ENCODE measurements at regions not wholly inside any gene's neighbourhood (a gene's known extent, or its start where the extent isn't known, plus 50 kb on each side); places are given as distances from the start of the nearest gene placed in this dataset.

DNA sequence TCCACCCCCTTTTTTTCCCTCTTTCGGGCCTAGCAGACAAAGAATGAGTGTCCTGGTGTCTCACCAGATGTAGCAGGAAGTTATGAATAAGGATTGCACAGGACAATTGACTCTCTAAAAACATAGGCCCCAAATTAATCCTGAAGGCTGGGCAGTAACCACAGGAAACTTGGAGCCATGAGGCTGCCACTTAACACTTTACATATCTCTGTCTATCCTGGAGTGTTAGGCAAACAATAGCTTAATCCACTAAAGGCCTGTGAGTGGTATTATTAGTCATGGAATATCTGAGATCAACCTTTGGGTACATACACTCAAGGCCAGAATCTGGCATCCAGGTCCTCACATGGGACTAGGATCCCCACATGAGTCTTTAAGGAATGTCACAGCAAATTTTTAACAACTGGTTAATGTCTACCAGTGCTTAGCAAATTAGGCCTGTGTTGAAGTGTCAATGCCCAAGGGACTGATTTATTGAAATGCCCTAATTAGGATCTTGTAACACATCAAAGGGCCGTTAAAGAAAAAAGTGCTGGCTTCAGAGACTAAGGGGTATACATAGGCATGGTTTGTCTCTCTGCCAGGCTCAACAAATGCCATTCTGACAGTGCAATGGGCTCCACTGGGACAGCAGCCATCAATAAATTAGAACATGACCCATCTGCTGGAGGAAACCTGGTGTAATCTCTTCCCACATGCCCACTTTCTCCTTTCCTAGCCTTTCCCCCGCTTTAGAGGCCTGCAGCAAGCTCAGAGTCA lies 196.7 kb upstream of the TBX20 start:
- no peak for DNase-seq

DNA sequence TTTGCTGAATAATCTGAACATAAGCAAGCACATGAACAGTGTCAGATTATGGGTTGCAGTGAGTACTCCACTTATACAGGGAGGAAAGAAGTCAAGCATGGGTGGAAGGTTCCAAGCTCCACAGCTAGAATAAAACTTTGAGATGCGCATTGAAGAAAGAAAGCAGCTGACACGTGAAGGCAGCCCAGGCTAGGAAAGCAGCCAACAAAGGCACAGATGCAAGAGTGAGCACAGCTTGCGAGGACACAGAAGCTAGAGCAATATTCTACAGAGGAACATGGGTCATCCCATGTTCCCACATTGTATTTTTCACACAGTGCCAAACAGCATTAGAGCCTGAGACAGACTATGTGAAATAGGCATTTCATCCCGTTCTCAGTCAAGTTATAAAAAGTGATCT lies 194.6 kb upstream of the TBX20 start:
- no peak for DNase-seq

- DNase-seq, result no peak
These were observed 192.2 kb upstream of the TBX20 start for GRCh38 chr7:35446091-35446490.

DNA sequence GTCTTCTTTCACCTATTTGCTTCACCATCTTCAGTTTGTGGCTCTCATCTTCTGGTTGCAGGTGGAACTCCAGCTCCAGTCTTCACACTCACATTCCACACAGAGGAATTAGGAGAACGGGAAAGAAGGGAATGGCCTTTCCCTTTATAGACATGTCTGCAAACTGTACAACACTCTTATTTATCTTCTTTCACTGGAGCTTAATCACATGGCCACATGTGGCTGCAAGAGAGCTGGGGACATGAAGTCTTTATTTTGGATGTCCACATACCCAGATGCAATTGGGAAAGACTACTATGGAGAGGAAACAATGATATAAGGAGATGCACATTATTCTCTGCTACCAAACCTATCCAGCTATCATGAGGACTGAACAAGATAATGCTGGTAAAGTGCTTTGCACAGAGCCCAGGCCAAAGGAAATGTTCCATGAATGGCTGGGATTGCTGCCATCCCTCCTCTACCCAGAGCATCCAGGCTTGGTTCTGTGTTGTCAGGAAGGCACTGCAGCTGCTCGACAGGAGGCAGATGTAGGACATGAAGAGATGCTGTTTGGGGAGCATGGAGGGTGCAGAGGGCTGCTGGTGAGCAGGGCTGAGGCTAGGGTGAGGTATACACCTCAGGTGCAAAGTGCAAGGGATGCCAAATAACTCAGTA lies 183.8 kb upstream of the TBX20 start:
- DNase-seq, result no peak

DNA sequence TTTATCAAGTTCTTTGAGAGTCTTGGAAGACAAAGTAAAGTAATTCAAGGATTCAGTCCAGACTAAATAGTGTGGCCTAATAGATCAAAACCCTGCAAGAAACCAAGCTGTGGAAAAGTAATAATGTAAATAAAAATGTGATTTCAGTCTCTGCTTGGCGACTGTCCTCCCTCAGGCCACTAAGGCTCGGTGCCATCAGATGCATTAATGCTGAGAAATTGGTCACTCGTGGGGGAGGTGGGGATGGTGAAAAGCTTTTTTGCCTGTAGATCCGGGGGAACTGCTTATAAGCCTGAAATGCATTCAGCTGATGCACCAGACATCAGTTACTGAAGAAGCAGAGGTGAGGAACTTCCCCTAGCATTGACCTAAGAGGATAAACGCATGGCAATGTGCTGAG lies 182.6 kb upstream of the TBX20 start:
- no peak for DNase-seq

DNA sequence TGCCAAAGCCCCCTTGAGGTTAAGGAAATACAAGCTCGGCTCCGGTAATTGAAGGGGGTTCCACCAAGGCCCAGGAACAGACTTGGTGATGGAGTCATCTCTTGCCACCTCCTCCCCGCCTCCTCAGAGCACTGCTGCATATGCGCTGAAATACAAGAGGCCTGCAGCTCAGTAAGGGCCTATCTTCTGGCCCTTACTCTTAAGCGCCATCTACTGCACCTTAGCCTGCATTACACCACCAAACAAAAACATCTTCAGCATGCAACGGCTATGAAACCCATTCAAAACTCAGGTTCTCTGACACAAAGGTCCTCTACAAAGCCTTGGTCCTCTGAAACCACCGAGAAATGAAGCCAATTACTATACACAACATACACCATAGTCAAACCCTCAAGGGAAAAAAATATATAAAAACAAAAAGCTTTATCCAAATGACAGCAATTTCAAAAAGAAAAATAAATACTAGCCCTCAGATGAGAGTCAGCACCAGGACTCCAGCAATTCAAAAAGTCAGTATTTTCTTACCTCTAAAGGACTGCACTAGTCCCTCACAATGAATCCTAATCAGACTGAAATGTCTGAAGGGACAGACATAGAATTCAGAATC lies 176.8 kb upstream of the TBX20 start:
- no peak for DNase-seq

- DNase-seq, result peak; percentile 8 to 19
These were observed 171.1 kb upstream of the TBX20 start for GRCh38 chr7:35424869-35425495.

DNA sequence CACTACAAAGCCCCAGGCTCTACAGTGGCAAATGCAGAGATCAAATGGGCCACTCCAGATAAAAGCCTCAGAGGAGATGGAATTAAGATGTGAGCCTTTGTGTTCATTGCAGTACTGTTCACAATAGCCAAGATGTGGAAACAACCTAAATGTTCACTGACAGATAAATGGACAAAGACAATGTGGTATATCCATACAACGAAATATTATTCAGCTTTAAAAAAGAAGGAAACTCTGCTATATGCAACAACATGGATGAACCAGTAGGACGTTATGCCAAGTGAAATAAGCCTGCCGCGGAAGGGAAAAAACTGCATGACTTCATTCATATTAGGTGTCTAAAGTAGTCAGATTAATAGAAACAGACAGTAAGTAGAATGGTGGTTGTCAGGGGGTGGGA lies 170.5 kb upstream of the TBX20 start:
- no peak for DNase-seq

GRCh38 chr7:35422715-35423114 lies 168.8 kb upstream of the TBX20 start:
- no peak for DNase-seq

DNA sequence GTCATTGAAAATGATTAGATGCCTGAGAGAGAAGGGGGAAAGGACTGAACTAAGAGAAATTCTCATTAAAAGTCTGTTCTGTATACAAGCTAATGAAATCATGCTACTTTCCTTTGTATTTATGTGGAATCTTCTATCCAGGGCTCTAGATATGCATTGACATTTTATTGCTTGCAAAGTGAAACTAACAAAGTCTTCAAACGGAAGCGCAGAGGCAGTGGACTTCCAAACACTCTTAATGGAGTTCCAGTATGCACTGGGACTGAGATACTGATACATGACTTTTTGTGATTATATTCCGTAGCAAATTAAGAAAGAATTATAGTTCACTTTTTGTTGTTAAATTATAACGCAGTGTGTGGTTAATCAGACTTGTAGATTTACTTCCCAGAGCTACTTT lies 166.8 kb upstream of the TBX20 start:
- no peak for DNase-seq

DNA sequence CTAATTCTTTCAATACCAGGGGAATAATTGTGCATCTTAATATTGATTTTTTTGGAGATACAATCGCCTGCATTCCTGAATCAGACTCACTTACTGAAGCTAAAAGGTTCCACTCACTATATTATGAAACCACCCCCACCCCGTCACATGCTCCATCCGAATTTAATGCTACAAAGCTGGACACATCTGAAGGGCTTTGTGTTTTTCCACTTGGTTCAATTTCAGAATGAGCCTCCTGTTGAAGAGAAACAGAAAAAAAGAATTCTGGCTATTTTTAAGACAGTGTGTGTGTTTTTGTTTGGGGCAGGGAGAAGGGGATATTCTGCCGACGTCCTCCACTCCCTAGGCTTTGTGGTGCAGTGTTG lies 165.5 kb upstream of the TBX20 start:
- no peak for DNase-seq

DNA sequence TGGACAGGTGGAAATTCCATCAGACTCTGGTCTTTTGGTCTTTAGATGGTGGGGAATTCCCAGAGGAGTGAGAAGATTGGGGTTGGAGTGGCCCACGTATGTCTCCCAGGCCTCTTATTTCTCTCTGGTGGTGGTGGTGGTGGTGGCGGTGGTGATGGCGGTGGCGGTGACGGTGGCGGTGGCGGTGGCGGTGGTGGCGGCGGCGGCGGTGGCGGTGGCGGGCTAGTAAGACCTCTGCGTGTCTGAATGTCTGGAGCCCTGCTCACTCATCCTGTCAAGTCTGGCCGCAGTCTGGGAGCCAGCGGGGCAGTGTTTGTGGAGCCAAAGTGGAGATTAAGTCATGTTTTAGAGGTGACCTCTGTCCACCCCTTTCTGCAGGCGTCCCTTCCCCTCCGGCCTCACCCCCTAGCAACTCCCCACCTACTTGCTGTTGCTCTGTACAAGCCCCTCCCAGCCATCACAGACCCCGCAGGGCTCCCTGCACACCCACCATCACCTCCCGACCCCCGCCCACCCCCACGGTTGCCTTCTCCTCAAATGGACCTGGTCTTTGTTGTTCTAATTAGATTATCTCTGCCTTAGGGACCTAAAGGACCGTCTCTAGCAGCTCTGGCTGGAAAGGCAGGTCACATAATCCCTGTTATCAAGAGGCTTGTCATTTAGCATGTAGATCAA lies 165.0 kb upstream of the TBX20 start:
- DNase-seq, result no peak

DNA sequence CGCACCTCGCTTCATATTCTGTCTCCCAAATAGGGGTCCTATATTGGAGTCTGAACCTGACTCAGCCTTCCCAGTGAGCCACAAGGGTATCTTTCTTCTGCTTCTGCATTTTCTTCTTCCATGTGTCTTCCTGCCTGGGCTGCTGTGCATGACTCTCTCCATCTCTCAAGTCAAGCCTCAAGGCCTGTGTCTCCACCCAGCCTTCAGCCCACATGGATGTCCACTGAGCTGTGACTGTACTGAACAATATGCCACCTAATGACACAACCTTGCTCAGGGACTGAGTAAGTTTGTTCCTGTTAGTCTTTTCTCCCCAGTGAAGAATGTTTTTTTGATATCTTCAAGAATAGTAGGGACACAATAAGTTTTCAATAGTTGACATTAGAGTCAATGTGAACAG lies 162.7 kb upstream of the TBX20 start:
- no peak for DNase-seq

- no peak for DNase-seq
These were observed 161.5 kb upstream of the TBX20 start for GRCh38 chr7:35415411-35415822.

DNA sequence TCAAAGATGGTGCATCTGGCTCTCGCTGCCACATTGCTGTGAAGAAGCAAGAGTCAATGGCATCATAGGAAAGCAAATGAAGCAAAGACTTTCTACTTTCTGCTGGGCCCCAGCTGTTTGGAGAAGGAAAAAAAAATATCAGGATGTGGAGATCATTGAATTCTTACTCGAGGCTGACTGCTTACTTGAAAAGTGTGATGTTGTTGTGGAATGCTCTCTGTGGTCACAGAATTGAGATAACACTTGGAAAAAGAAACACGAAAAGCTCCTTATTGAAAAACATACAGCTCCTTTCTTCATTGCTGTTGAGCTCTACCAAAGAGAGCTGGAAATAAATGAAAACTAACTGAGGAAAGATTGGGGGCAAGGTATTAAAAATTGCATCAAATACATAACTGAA lies 157.4 kb upstream of the TBX20 start:
- no peak for DNase-seq

GRCh38 chr7:35405461-35405860 lies 151.6 kb upstream of the TBX20 start:
- DNase-seq, result no peak

- no peak for DNase-seq
These were observed 147.4 kb upstream of the TBX20 start for GRCh38 chr7:35401217-35401879.

GRCh38 chr7:35399840-35400239 lies 145.9 kb upstream of the TBX20 start:
- DNase-seq, result no peak

DNA sequence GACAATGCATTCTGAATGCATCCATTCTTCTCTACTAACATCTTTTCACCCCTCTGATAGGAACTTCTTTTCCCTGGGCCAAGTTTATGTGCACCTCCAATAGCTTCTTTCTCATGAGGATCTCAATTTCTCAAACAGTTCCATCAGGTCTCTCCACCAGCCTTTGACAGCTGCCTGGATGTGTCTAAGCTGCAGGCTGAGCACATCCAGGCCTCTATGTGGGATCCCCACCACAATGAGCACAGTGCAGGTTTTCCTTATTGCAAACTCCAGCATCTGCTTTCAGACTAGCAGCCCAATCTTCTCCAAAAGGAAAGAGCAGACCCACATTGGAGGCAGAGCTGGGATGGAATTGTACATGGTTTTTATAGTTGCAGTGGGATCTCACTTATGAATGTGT lies 145.3 kb upstream of the TBX20 start:
- DNase-seq, result no peak

- no peak for DNase-seq
These were observed 144.6 kb upstream of the TBX20 start for GRCh38 chr7:35398518-35398917.

DNA sequence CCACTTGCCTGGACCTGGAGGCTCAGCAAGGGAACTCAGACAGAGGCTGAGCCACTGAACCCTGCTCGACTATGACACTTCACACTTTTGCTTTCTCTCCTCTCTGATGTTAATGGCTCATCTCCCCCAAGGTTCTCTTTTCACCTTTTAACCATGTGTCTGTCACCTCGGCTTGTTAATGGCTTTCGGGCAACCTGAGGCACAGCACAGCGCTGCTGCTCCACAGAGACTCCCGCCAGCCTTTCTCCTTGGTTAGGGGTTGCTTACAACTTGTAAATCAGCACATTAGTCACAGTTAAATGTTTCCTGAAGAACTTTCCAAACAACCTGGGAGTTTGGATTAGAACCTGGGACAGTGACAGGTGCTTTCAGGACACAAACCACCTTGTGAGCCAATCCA lies 136.2 kb upstream of the TBX20 start:
- DNase-seq, result no peak

GRCh38 chr7:35389636-35390035 lies 135.7 kb upstream of the TBX20 start:
- DNase-seq, result no peak

Data from right lung (tissue), 2 donors.